ENCODE measurements at regions not wholly inside any gene's neighbourhood (a gene's known extent, or its start where the extent isn't known, plus 50 kb on each side); places are given as distances from the start of the nearest gene placed in this dataset.

- no peak for TF ChIP-seq POLR2A (IDR thresholded peaks at IDR 0.05)
- no peak for TF ChIP-seq CTCF (IDR thresholded peaks at IDR 0.05)
Measured at GRCh38 chr5:133682451-133682850, 70.1 kb upstream of the FSTL4 start.

All from uterus (tissue), 2 donors.